D341Med (cell line): ENCODE measurements at regions not wholly inside any gene's neighbourhood (a gene's known extent, or its start where the extent isn't known, plus 50 kb on each side); places are given as distances from the start of the nearest gene placed in this dataset.

Source experiments
- DNase-seq: peaks from one replicate; pipeline ENCODE4 v3.0.0; 2012; ENCODE audit warnings: low spot score

- DNase-seq, result no peak
Observed at GRCh38 chr4:36823199-36823967, 421.2 kb upstream of the NWD2 start.

- no peak for DNase-seq
Observed at GRCh38 chr4:36824682-36825081, 419.9 kb upstream of the NWD2 start.

DNA sequence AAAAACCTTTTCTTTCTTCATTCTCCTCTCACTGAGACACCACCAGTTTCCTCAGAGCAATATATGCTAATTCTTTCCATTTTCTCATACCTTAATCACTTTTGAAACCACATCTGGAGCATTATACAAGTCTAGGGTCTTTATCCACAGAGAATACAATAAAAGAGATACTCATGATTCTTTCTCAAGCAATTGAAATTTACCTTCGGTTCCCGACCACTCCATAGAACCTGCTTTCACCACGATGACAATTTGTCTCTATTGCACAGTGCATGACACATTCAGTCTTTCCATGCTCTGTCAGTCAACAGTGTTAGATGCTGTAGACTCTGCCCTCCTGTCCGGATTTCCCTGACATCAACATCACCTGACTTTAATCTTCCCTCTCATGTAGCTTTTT is 409.3 kb upstream of the NWD2 start:
- DNase-seq, result no peak

- no peak for DNase-seq
Observed at GRCh38 chr4:36841583-36842326, 402.8 kb upstream of the NWD2 start.

DNA sequence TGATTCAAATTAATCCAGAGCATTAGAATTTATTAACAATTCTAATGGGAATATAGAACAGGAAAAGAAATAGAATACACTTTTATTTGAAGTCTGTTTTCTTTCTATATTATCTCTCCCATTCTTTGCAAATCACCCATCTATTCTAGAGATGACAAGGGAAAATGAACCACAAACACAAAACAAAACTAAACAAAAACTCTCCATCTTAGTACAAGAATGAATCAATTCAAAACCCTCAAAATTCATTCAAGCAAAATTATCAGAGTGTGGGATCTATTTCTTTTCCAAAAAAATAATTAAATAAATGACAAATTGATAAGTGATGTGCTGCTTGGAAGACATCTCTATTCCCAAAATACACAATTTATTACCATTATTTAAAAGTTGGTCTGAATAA is 400.1 kb upstream of the NWD2 start:
- DNase-seq, result no peak

DNA sequence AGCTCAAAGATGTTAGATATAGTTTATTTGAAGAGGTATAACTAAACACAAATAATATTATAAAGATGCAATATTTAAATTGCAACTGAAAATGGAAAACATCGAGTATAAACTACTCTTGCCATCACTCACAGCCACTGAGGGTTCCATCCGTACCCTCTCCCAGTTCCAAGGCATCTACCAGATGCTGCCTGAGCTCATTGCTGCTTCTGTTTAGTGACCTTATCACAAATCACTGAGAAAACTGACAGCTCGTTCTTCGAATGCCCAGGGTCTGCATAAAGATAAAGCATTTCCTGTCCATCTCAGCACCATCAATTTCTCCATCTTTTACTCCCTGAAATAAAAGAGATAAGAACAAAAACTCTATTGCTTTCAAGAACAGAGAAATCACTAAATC is 391.7 kb upstream of the NWD2 start:
- DNase-seq, result no peak

GRCh38 chr4:36854554-36854953 is 390.0 kb upstream of the NWD2 start:
- DNase-seq, result no peak

DNA sequence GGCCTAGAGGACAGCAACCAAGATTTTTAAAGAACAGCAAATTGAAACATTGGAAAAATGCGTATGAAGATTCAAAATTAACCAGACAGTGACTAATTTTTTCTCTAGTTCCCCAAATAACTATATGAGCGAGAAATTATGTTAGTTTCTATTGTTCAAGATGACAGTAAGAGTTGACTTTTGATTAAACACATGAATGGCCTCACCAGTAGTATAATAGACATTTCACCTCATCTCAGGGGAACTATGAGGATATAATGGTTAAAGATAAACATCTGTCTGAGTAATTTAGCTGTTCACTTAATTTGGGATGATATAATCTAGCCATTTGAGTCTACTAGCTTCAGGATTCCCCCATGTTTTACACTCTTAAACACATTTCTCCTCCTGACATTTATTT is 380.9 kb upstream of the NWD2 start:
- no peak for DNase-seq

- no peak for DNase-seq
Observed at GRCh38 chr4:36870121-36870520, 374.4 kb upstream of the NWD2 start.

- DNase-seq, result no peak
Observed at GRCh38 chr4:36872679-36873078, 371.9 kb upstream of the NWD2 start.

- DNase-seq, result no peak
Observed at GRCh38 chr4:36884151-36884550, 360.4 kb upstream of the NWD2 start.

GRCh38 chr4:36891971-36892370 is 352.6 kb upstream of the NWD2 start:
- DNase-seq, result no peak

DNA sequence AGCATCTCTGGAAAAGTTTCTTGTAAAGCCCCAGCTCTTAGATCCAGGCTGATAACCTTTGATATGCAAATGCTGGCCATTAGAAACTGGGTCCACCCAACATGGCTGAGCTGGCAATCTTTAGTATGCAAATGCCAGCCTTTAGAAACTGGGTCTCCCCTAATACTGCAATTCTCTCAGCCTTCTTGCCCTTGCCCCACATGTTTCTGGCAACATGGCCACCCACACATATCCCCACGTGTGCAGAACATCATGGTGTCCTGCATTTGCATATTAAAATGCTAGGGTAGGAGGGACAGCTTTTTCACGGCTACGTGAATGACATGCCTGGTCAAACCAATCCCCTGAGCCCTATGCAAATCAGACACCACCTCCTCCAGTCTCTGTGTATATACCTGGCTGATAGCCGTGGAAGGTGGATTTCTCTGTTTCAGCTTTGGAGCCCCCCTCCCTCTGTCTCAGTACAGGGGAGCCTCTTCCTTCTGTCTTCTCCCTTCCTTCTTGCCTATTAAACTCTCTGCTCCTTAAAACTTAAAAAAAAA is 344.0 kb upstream of the NWD2 start:
- DNase-seq, result no peak

- no peak for DNase-seq
Observed at GRCh38 chr4:36904823-36905222, 339.7 kb upstream of the NWD2 start.

DNA sequence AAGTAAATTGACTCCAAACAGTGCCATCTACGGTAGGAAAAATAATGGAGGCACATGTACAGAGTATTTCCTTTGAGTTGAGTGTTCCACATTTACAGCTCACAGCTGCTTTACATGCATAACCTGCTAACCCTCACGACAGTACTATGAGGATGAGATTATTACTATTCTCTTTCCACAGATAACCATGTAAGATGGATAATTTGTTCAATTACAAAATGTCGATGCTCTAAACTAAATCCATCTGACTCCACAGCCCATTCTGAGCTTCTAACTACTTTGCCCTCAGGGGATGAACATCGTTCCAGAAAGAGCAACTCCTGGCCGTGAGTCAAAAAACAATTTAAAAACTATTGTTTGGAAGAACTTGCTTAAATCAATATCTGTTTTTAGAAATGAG is 330.4 kb upstream of the NWD2 start:
- DNase-seq, result no peak

- DNase-seq, result no peak
Observed at GRCh38 chr4:36915717-36916116, 328.8 kb upstream of the NWD2 start.

GRCh38 chr4:36917413-36917812 is 327.1 kb upstream of the NWD2 start:
- no peak for DNase-seq

DNA sequence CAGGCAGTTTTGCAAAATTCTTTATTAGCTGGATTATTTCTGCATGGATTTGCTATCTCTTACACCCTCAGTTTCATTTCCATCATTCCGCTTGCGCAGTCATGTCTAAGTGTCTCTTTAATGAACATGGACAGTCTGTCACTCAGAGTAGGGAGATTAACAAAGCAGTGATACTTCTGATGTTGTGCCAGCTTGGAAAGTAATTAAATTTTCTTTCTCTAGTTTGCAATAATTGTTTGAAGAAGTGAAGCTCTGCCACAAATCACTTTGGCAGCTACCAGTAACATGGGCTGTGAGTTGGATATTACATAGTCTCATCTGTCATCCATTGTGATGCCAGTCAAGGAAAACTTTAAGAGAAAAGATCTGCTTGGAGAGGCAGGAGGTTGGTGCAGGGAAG is 324.8 kb upstream of the NWD2 start:
- DNase-seq, result no peak

DNA sequence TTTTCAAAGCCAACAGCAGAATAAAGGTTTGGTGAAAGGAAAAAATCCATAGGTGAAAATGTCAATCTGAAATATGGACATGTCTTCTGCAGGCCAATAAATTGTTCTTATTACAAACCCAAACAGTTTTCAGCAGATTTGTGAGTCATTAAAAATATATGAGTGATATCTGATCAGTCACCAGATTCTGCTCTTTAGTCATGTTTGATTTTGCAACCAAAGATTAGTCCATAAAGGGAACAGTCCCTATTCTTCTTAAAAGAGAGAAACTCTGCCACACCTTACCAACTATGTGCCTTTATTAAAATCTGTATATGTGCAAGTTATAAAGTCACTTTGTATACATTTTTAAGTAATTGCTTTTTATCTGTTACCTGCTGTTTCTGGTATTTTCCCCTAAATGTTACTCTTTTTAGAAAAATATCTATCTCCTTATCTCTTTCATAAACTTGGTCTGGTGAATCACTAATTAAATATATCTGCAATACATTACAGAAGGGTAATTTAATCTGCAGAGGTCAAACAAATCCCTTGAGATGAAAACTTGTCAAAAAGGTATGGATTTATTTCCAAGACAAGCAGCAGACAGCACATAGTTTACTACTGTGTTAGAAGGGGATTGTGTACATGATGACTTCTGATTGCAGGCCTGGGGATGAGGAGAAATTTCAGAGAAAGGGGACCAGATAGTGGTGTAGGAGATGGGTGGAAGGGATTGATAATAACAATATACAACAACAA is 322.9 kb upstream of the NWD2 start:
- no peak for DNase-seq

GRCh38 chr4:36930562-36931111 is 313.9 kb upstream of the NWD2 start:
- no peak for DNase-seq

DNA sequence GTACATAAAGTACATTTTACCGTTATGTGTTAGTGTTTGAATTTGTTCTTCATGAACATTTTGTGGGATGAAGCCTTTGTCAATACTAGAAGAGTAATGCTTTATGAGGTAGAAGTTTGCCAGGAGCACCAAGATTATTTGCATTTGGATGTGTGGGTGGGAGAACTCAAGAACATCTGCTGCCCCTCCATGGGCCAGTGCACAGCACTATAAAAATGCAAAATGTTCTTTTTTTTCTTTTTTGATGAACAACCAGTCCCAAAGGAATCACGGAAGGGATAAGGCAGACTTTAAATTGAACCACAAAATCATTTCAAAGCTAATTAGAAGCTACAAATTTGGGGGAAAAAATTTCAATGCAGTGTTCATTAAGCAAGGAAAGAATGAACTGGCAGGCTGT is 300.3 kb upstream of the NWD2 start:
- no peak for DNase-seq

DNA sequence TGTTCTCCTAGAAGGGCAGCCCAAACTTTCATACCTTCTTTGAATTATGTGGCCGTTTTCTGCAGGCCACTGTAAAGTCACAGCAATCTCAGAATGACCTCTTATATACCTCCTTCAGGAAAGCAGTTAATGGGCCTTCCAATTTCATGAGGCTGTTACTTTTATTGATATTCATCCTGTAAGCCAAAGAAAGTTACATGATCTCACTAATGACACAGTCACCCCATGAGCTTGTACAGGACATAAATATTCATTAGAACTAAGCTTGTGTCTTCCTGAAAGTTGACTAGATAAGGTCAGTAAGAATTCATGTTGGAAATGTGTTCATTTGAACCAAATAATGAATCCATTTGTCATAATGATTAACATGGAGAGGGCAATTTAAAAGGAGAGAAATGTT is 283.1 kb upstream of the NWD2 start:
- DNase-seq, result no peak
